KMS-11 (cell line): ENCODE measurements at regions not wholly inside any gene's neighbourhood (a gene's known extent, or its start where the extent isn't known, plus 50 kb on each side); places are given as distances from the start of the nearest gene placed in this dataset.

ENCODE experiments used
- H2AFZ ChIP-seq: fragments of 200-600 bp; sonication (generic); 2 replicates; pipeline ENCODE4 v1.6.1; 2016; ENCODE audit warnings: antibody characterized with exemption, mixed run types, low read depth
- H3K27ac ChIP-seq: fragments of 200-600 bp; sonication (generic); 2 replicates; pipeline ENCODE4 v1.6.1; 2016; ENCODE audit warnings: mild to moderate bottlenecking, mixed run types
- H3K27me3 ChIP-seq: fragments of 200-600 bp; sonication (generic); 2 replicates; pipeline ENCODE4 v1.6.1; 2017; ENCODE audit warnings: mild to moderate bottlenecking, low read depth, mixed run types, moderate library complexity; ENCODE audit not compliant: insufficient read depth
- H3K36me3 ChIP-seq: fragments of 200-600 bp; sonication (generic); 2 replicates; pipeline ENCODE4 v1.6.1; 2017; ENCODE audit warnings: mild to moderate bottlenecking, mixed run types; ENCODE audit not compliant: insufficient read depth
- H3K4me1 ChIP-seq: fragments of 200-600 bp; sonication (generic); 2 replicates; pipeline ENCODE4 v1.6.1; 2016; ENCODE audit warnings: mild to moderate bottlenecking, low read depth, mixed run types; ENCODE audit not compliant: poor library complexity, severe bottlenecking
- H3K4me2 ChIP-seq: fragments of 200-600 bp; sonication (generic); 2 replicates; pipeline ENCODE4 v1.7.0; 2016; ENCODE audit warnings: mild to moderate bottlenecking, mixed run types
- H3K4me3 ChIP-seq: fragments of 200-600 bp; sonication (generic); IDR thresholded peaks from 2 replicates; pipeline ENCODE4 v1.6.1; 2017; ENCODE audit warnings: low read depth, low read length, mixed read lengths; ENCODE audit not compliant: insufficient read depth
- H3K79me2 ChIP-seq: fragments of 200-600 bp; sonication (generic); 2 replicates; pipeline ENCODE4 v1.6.1; 2016; ENCODE audit warnings: low read depth, mixed run types; ENCODE audit not compliant: insufficient read depth
- H3K9ac ChIP-seq: fragments of 200-600 bp; sonication (generic); 2 replicates; pipeline ENCODE4 v1.6.1; 2016; ENCODE audit warnings: mild to moderate bottlenecking, mixed run types
- H4K20me1 ChIP-seq: fragments of 200-600 bp; sonication (generic); 2 replicates; pipeline ENCODE4 v1.6.1; 2016; ENCODE audit warnings: mild to moderate bottlenecking, mixed run types; ENCODE audit not compliant: insufficient read depth
- TF ChIP-seq, protein P1 (sequence below): fragments of 200-600 bp; sonication (generic); conservative IDR thresholded peaks from 2 replicates; pipeline ENCODE4 v1.6.1; 2017; ENCODE audit warnings: low read depth, mild to moderate bottlenecking, antibody characterized with exemption, low read length, moderate library complexity, mixed read lengths

GRCh38 chr16:6360641-6361040 is 972.0 kb upstream of the RBFOX1 start:
- H2AFZ ChIP-seq: no peak overlapping the region
- H3K79me2 ChIP-seq: no peaks in the 10 kb centered on the region
- H3K4me2 ChIP-seq: no peak overlapping the region
- no peak overlapping the region for H3K4me3 ChIP-seq
- no peaks in the 10 kb centered on the region for H4K20me1 ChIP-seq
- H3K27me3 ChIP-seq: no peaks in the 10 kb centered on the region
- H3K36me3 ChIP-seq: no peaks in the 10 kb centered on the region
- H3K27ac ChIP-seq: no peak overlapping the region
- TF ChIP-seq, protein P1, sequence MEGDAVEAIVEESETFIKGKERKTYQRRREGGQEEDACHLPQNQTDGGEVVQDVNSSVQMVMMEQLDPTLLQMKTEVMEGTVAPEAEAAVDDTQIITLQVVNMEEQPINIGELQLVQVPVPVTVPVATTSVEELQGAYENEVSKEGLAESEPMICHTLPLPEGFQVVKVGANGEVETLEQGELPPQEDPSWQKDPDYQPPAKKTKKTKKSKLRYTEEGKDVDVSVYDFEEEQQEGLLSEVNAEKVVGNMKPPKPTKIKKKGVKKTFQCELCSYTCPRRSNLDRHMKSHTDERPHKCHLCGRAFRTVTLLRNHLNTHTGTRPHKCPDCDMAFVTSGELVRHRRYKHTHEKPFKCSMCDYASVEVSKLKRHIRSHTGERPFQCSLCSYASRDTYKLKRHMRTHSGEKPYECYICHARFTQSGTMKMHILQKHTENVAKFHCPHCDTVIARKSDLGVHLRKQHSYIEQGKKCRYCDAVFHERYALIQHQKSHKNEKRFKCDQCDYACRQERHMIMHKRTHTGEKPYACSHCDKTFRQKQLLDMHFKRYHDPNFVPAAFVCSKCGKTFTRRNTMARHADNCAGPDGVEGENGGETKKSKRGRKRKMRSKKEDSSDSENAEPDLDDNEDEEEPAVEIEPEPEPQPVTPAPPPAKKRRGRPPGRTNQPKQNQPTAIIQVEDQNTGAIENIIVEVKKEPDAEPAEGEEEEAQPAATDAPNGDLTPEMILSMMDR: peak; percentile 43; the same call in 1 of the 2 replicates
- no peak overlapping the region for H3K9ac ChIP-seq
- no peaks in the 10 kb centered on the region for H3K4me1 ChIP-seq

DNA sequence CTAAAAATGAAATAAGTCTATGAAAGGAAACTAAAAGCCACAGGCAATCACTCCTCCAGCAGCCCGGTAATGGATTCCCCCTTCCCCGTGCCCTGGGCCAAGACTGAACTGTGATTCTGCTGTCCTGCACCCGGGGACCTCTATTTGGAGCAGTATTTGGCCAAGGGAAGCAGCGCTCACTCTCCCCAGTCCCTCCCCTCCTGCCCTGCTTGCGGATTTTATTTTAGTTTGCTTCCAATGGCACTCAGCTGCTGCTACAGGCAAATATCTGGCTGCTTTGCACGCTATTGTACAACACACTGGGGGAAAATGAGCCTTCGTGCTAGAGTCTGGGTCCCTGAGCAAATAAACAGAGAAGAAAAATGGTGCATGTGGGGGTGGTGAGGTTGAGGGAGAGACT is 975.7 kb upstream of the RBFOX1 start:
- no peak overlapping the region for H3K27ac ChIP-seq
- no peaks in the 10 kb centered on the region for H3K36me3 ChIP-seq
- no peaks in the 10 kb centered on the region for H4K20me1 ChIP-seq
- H2AFZ ChIP-seq: no peak overlapping the region
- H3K9ac ChIP-seq: no peak overlapping the region
- H3K4me2 ChIP-seq: no peak overlapping the region
- H3K79me2 ChIP-seq: no peaks in the 10 kb centered on the region
- TF ChIP-seq, protein P1: no peak
- no peak overlapping the region for H3K4me3 ChIP-seq
- no peaks in the 10 kb centered on the region for H3K27me3 ChIP-seq
- no peaks in the 10 kb centered on the region for H3K4me1 ChIP-seq

DNA sequence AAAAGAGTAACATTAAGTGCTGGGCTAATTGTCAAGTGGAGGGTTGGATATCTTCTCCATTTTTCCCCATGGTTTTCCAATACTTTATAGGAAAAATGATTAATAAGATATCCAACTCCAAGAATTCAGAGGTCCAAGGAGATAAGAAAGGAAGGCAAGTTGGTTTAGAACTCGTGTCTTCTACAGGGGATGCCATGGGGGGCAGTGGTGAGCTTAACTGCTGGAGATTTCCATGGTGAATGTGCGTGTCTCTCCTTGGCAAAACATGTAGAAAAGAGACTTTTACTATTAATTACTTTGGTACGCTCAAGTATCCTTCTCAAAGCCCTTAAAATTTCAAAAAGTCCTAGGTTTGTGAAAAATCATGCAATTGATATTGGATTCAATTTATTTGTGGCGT is 982.9 kb upstream of the RBFOX1 start:
- no peaks in the 10 kb centered on the region for H4K20me1 ChIP-seq
- no peak overlapping the region for H3K27ac ChIP-seq
- H3K27me3 ChIP-seq: no peaks in the 10 kb centered on the region
- no peak overlapping the region for H3K4me2 ChIP-seq
- no peak overlapping the region for H2AFZ ChIP-seq
- H3K4me3 ChIP-seq: no peak overlapping the region
- no peaks in the 10 kb centered on the region for H3K79me2 ChIP-seq
- H3K9ac ChIP-seq: no peak overlapping the region
- TF ChIP-seq, protein P1: no peak
- no peaks in the 10 kb centered on the region for H3K4me1 ChIP-seq
- H3K36me3 ChIP-seq: no peaks in the 10 kb centered on the region

DNA sequence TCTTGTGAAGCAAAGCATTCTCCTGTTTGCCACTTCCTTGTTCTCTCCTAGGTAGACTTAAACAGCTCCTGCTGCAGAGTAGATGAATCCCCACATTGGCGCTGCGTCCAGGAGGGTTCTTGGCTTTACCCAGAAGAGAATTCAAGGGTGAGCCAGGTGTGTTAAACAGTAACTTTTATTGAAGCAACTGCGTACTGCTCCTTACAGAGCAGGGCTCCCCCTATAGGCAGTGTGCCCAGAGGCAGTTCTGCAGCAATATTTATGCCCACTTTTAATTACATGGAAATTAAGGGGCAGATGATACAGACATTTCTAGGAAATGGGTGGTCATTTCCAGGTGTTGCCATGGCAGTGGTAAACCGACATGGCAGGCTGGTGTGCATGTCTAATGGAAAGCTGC is 987.6 kb upstream of the RBFOX1 start:
- TF ChIP-seq, protein P1: peak; percentile 44
- Histone ChIP-seq H3K4me2 (no peak overlapping the region), H3K4me1 (no peaks in the 10 kb centered on the region), H4K20me1 (no peaks in the 10 kb centered on the region), H2AFZ (no peak overlapping the region), H3K79me2 (no peaks in the 10 kb centered on the region), H3K9ac (no peak overlapping the region), H3K27ac (no peak overlapping the region), H3K36me3 (no peaks in the 10 kb centered on the region), H3K4me3 (no peak overlapping the region), H3K27me3 (no peaks in the 10 kb centered on the region)

- Histone ChIP-seq H4K20me1 (no peaks in the 10 kb centered on the region), H3K4me1 (no peaks in the 10 kb centered on the region), H2AFZ (no peak overlapping the region), H3K9ac (no peak overlapping the region), H3K79me2 (no peaks in the 10 kb centered on the region), H3K4me2 (no peak overlapping the region), H3K27ac (no peak overlapping the region), H3K36me3 (no peaks in the 10 kb centered on the region), H3K27me3 (no peaks in the 10 kb centered on the region), H3K4me3 (no peak overlapping the region)
- TF ChIP-seq, protein P1: no peak
These were observed 989.5 kb upstream of the RBFOX1 start for GRCh38 chr16:6343157-6343556.
